Smooth muscle cell (in vitro differentiated cells): ENCODE measurements at regions not wholly inside any gene's neighbourhood (a gene's known extent, or its start where the extent isn't known, plus 50 kb on each side); places are given as distances from the start of the nearest gene placed in this dataset.

ENCODE experiments used
- DNase-seq: peaks from one replicate; lab custom pipeline; 2025; ENCODE audit not compliant: unreplicated experiment; lab: John Stamatoyannopoulos, UW
- H2AFZ ChIP-seq: fragments of 200-600 bp; sonication (generic); 2 replicates; pipeline ENCODE4 v1.6.0; 2016; ENCODE audit warnings: antibody characterized with exemption, low read depth, mild to moderate bottlenecking
- H3F3A ChIP-seq: fragments of 200-600 bp; sonication (generic); 2 replicates; pipeline ENCODE4 v1.6.0; 2017; ENCODE audit warnings: antibody characterized with exemption, low read depth
- H3K27ac ChIP-seq: fragments of 200-600 bp; sonication (generic); 2 replicates; pipeline ENCODE4 v1.5.1; 2016; ENCODE audit warnings: low read depth, mild to moderate bottlenecking
- H3K27me3 ChIP-seq: fragments of 200-600 bp; sonication (generic); 2 replicates; pipeline ENCODE4 v1.6.1; 2016; ENCODE audit warnings: low read depth, mild to moderate bottlenecking
- H3K36me3 ChIP-seq: fragments of 200-600 bp; sonication (generic); 2 replicates; pipeline ENCODE4 v1.5.1; 2016; ENCODE audit warnings: low read depth
- H3K4me1 ChIP-seq: fragments of 200-600 bp; sonication (generic); 2 replicates; pipeline ENCODE4 v1.5.1; 2016; ENCODE audit warnings: low read depth
- H3K4me2 ChIP-seq: fragments of 200-600 bp; sonication (generic); 2 replicates; pipeline ENCODE4 v1.6.0; 2016; ENCODE audit warnings: mild to moderate bottlenecking
- H3K4me3 ChIP-seq: fragments of 200-600 bp; sonication (generic); 2 replicates; pipeline ENCODE4 v1.5.1; 2016; ENCODE audit warnings: mild to moderate bottlenecking
- H3K79me2 ChIP-seq: fragments of 200-600 bp; sonication (generic); 2 replicates; pipeline ENCODE4 v1.6.0; 2016; ENCODE audit warnings: low read depth, mild to moderate bottlenecking
- H3K9ac ChIP-seq: fragments of 200-600 bp; sonication (generic); 2 replicates; pipeline ENCODE4 v1.6.0; 2016; ENCODE audit warnings: low read depth
- H3K9me3 ChIP-seq: fragments of 200-600 bp; sonication (generic); replicated peaks from 2 replicates; pipeline ENCODE4 v1.5.1; 2016; ENCODE audit warnings: low read depth
- H4K20me1 ChIP-seq: fragments of 200-600 bp; sonication (generic); 2 replicates; pipeline ENCODE4 v1.6.0; 2016; ENCODE audit warnings: low read depth
- WGBS: methylation state at CpG from one replicate; pipeline ENCODE4 v1.1.7; 2016; ENCODE audit warnings: low lambda C conversion rate; 5-methylcytosine and 5-hydroxymethylcytosine counted together
- TF ChIP-seq, protein P1 (sequence below): fragments of 200-600 bp; sonication (generic); IDR thresholded peaks from 2 replicates; pipeline ENCODE4 v1.5.1; 2017; ENCODE audit warnings: borderline replicate concordance, mild to moderate bottlenecking, antibody characterized with exemption; ENCODE audit not compliant: insufficient read depth, poor library complexity, severe bottlenecking

DNA sequence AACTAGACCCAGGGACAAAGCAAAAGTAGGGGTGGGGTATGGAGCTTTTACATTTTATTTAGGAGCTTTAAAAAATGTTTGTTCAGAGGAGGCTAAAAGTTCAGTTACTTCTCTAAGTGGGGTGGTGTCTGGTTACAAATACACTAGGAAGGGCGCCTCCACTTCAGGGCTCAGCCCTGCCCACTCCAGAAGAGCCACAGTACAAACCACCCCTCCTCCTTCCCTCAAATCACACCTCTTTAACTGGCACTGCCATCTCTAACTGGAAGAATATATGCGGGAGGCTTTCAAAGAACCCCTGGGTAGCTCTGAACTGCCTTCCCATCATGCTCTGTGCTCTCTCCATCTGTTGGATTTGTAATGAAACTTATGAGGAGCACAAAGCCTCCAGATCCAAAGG, 98.8 kb upstream of the NFIB start:
- H2AFZ ChIP-seq, result no peak overlapping the region
- 97% methylated on average over 2 of the region's 2 CpGs for WGBS
- DNase-seq, result no peak
- peaks cover 10% of the 10 kb centered on the region for H3F3A ChIP-seq
- no peaks in the 10 kb centered on the region for H3K36me3 ChIP-seq
- no peak overlapping the region for H3K4me3 ChIP-seq
- no peak overlapping the region for H3K4me2 ChIP-seq
- TF ChIP-seq, protein P1, sequence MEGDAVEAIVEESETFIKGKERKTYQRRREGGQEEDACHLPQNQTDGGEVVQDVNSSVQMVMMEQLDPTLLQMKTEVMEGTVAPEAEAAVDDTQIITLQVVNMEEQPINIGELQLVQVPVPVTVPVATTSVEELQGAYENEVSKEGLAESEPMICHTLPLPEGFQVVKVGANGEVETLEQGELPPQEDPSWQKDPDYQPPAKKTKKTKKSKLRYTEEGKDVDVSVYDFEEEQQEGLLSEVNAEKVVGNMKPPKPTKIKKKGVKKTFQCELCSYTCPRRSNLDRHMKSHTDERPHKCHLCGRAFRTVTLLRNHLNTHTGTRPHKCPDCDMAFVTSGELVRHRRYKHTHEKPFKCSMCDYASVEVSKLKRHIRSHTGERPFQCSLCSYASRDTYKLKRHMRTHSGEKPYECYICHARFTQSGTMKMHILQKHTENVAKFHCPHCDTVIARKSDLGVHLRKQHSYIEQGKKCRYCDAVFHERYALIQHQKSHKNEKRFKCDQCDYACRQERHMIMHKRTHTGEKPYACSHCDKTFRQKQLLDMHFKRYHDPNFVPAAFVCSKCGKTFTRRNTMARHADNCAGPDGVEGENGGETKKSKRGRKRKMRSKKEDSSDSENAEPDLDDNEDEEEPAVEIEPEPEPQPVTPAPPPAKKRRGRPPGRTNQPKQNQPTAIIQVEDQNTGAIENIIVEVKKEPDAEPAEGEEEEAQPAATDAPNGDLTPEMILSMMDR, result no peak
- no peaks in the 10 kb centered on the region for H4K20me1 ChIP-seq
- no peaks in the 10 kb centered on the region for H3K79me2 ChIP-seq
- H3K27me3 ChIP-seq, result no peaks in the 10 kb centered on the region
- H3K9me3 ChIP-seq, result no peaks in the 10 kb centered on the region
- H3K9ac ChIP-seq, result no peak overlapping the region
- H3K27ac ChIP-seq, result no peak overlapping the region
- no peaks in the 10 kb centered on the region for H3K4me1 ChIP-seq

GRCh38 chr9:14406463-14406862, 92.5 kb upstream of the NFIB start:
- Histone ChIP-seq H3K27ac (no peak overlapping the region), H3K79me2 (no peaks in the 10 kb centered on the region), H3K4me2 (no peak overlapping the region), H3F3A (no peaks in the 10 kb centered on the region), H3K4me1 (no peaks in the 10 kb centered on the region), H3K9me3 (no peaks in the 10 kb centered on the region), H2AFZ (no peak overlapping the region), H3K36me3 (no peaks in the 10 kb centered on the region), H4K20me1 (no peaks in the 10 kb centered on the region), H3K4me3 (no peak overlapping the region), H3K9ac (no peak overlapping the region), H3K27me3 (no peaks in the 10 kb centered on the region)
- DNase-seq, result no peak
- WGBS, result 92% methylated on average over 2 of the region's 2 CpGs
- TF ChIP-seq, protein P1, result no peak

DNA sequence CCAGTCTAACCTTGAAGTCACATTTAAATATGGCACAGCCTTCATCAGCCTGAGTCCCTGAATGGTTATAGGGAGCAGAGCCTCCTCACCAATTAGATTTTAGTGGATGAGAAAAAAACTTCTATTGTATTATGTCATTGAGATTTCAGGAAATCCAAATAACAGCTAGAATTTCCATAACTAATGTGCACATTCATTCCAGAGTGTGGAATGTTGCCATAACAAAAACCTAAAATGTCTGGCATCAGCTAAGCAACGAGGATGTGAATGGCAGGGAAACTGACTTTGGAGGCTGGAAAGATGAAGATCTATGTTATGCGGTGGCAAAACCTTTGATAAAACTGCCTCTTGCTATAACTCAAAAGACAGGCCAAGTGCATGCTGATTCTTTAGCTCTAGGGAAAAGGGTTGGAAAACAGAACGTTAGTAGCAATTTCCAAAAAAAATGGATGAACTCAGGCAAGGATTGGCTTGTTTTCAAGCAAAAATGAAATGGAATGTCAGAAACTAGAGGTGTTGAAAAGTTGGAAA, 91.3 kb upstream of the NFIB start:
- Histone ChIP-seq H3K79me2 (no peaks in the 10 kb centered on the region), H3K9ac (no peak overlapping the region), H3K4me3 (no peak overlapping the region), H3K27ac (no peak overlapping the region), H2AFZ (no peak overlapping the region), H3K4me1 (peaks cover 4% of the 10 kb centered on the region), H3K9me3 (no peaks in the 10 kb centered on the region), H4K20me1 (no peaks in the 10 kb centered on the region), H3K27me3 (no peaks in the 10 kb centered on the region), H3F3A (no peaks in the 10 kb centered on the region), H3K36me3 (no peaks in the 10 kb centered on the region), H3K4me2 (no peak overlapping the region)
- TF ChIP-seq, protein P1, result no peak
- WGBS, result 90% methylated on average over 3 of the region's 3 CpGs
- no peak for DNase-seq

DNA sequence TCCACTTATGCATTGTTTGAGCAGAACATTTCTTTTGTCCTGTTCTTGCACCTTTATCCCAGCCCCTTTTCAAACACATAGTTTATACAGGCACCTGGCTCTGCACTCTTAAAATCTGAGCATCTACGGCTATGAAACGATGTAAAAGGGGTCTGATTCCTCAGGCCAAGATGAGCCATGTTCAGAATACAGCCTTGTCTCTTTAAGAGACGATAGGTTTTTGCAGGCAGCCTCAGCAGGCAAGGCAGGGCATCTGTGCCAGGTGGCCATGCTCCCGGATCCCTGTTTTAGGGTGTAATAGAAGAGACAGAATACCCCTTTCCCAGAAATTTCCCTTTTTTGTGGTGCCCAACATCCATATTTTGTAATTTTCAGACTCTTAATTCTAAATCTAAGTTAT, 89.1 kb upstream of the NFIB start:
- Histone ChIP-seq H3K27ac (no peak overlapping the region), H3K27me3 (no peaks in the 10 kb centered on the region)

More for the DNA sequence above, 89.1 kb upstream of the NFIB start:
- H3K4me3 ChIP-seq, result no peak overlapping the region
- no peak overlapping the region for H2AFZ ChIP-seq
- no peak overlapping the region for H3K9ac ChIP-seq
- no peak for DNase-seq
- TF ChIP-seq, protein P1, result no peak
- no peaks in the 10 kb centered on the region for H3K36me3 ChIP-seq
- H4K20me1 ChIP-seq, result no peaks in the 10 kb centered on the region
- H3F3A ChIP-seq, result no peaks in the 10 kb centered on the region
- WGBS, result 88% methylated on average over 4 of the region's 4 CpGs
- H3K4me1 ChIP-seq, result peaks cover 5% of the 10 kb centered on the region
- no peaks in the 10 kb centered on the region for H3K9me3 ChIP-seq
- H3K4me2 ChIP-seq, result no peak overlapping the region
- no peaks in the 10 kb centered on the region for H3K79me2 ChIP-seq
